Kidney epithelial cell (primary cell): ENCODE measurements at regions not wholly inside any gene's neighbourhood (a gene's known extent, or its start where the extent isn't known, plus 50 kb on each side); places are given as distances from the start of the nearest gene placed in this dataset.

Experiments
- DNase-seq: peaks from one replicate; pipeline ENCODE4 v3.0.0-alpha.2; 2010; ENCODE audit warnings: low read depth
- H3K27me3 ChIP-seq: 2 replicates; pipeline ENCODE4 v1.6.0; 2011; ENCODE audit warnings: low read length; ENCODE audit not compliant: control insufficient read depth, insufficient read depth
- H3K36me3 ChIP-seq: 2 replicates; pipeline ENCODE4 v1.5.1; 2011; ENCODE audit warnings: low read length; ENCODE audit not compliant: control insufficient read depth, insufficient read depth
- H3K4me3 ChIP-seq: 2 replicates; pipeline ENCODE4 v1.5.1; 2011; ENCODE audit warnings: low read depth, mild to moderate bottlenecking, control low read depth, low read length
- CTCF ChIP-seq: IDR thresholded peaks from 2 replicates; pipeline ENCODE4 v1.5.1; 2011; ENCODE audit warnings: mild to moderate bottlenecking, moderate library complexity, low read length, control low read depth, inconsistent platforms; ENCODE audit not compliant: insufficient read depth, poor library complexity, severe bottlenecking

GRCh38 chr5:38190111-38190510, 68.2 kb upstream of the EGFLAM start:
- no peak for DNase-seq
- H3K36me3 ChIP-seq, result no peaks in the 10 kb centered on the region
- no peak for TF ChIP-seq CTCF
- peaks cover 14% of the 10 kb centered on the region for H3K27me3 ChIP-seq
- H3K4me3 ChIP-seq, result no peak overlapping the region

GRCh38 chr5:38189081-38189504, 69.3 kb upstream of the EGFLAM start:
- peaks cover 10% of the 10 kb centered on the region for H3K27me3 ChIP-seq
- TF ChIP-seq CTCF, result no peak

GRCh38 chr5:38188591-38188990, 69.8 kb upstream of the EGFLAM start:
- no peak for DNase-seq

More at GRCh38 chr5:38189081-38189504, 69.3 kb upstream of the EGFLAM start:
- no peaks in the 10 kb centered on the region for H3K36me3 ChIP-seq
- DNase-seq, result no peak
- H3K4me3 ChIP-seq, result no peak overlapping the region

GRCh38 chr5:38187532-38187931, 70.8 kb upstream of the EGFLAM start:
- H3K36me3 ChIP-seq, result no peaks in the 10 kb centered on the region
- H3K27me3 ChIP-seq, result peaks cover 10% of the 10 kb centered on the region
- DNase-seq, result no peak
- no peak for TF ChIP-seq CTCF
- no peak overlapping the region for H3K4me3 ChIP-seq

More at GRCh38 chr5:38188591-38188990, 69.8 kb upstream of the EGFLAM start:
- peaks cover 10% of the 10 kb centered on the region for H3K27me3 ChIP-seq
- no peaks in the 10 kb centered on the region for H3K36me3 ChIP-seq
- no peak for TF ChIP-seq CTCF
- no peak overlapping the region for H3K4me3 ChIP-seq

GRCh38 chr5:38184627-38185026, 73.7 kb upstream of the EGFLAM start:
- no peak for DNase-seq
- H3K36me3 ChIP-seq, result no peaks in the 10 kb centered on the region
- TF ChIP-seq CTCF, result no peak
- H3K4me3 ChIP-seq, result no peak overlapping the region
- peaks cover 5% of the 10 kb centered on the region for H3K27me3 ChIP-seq

- no peaks in the 10 kb centered on the region for H3K36me3 ChIP-seq
- H3K27me3 ChIP-seq, result no peaks in the 10 kb centered on the region
- TF ChIP-seq CTCF, result no peak
- DNase-seq, result no peak
- no peak overlapping the region for H3K4me3 ChIP-seq
These were observed 75.4 kb upstream of the EGFLAM start for GRCh38 chr5:38182991-38183390.
